Fibroblast of lung (primary cell): ENCODE measurements at regions not wholly inside any gene's neighbourhood (a gene's known extent, or its start where the extent isn't known, plus 50 kb on each side); places are given as distances from the start of the nearest gene placed in this dataset.

Experiments used
- DNase-seq, 2 donors: peaks; one replicate each; pipeline versions ENCODE4 v3.0.0 to v3.0.0-alpha.2; 2010; ENCODE audit warnings: low read depth in 2 of 2
- H2AFZ ChIP-seq: 2 replicates; pipeline ENCODE4 v1.5.1; 2012; ENCODE audit warnings: low read length, control low read depth, inconsistent platforms
- H3K27ac ChIP-seq: 2 replicates; pipeline ENCODE4 v1.5.1; 2011; ENCODE audit warnings: low read length, control low read depth; ENCODE audit not compliant: insufficient read depth
- H3K27me3 ChIP-seq: 2 replicates; pipeline ENCODE4 v1.5.1; 2011; ENCODE audit warnings: mild to moderate bottlenecking, low read length; ENCODE audit not compliant: control insufficient read depth, insufficient read depth
- H3K36me3 ChIP-seq: 2 replicates; pipeline ENCODE4 v1.5.1; 2011; ENCODE audit warnings: low read length; ENCODE audit not compliant: control insufficient read depth, insufficient read depth
- H3K4me1 ChIP-seq: 2 replicates; pipeline ENCODE4 v1.5.1; 2011; ENCODE audit warnings: low read length; ENCODE audit not compliant: control insufficient read depth, insufficient read depth; ENCODE audit errors: extremely low read depth
- H3K4me2 ChIP-seq: 2 replicates; pipeline ENCODE4 v1.5.1; 2011; ENCODE audit warnings: low read length, control low read depth; ENCODE audit not compliant: insufficient read depth; ENCODE audit errors: extremely low read depth
- H3K4me3 ChIP-seq, 4 experiments: fragments of 200-600 bp in 1 of 4; sonication (generic) in 1 of 4; replicated peaks in 1 of 4; 2 replicates each; pipeline ENCODE4 v1.5.1; 2011 to 2016; ENCODE audit warnings: low read length in 4 of 4, low read depth in 3 of 4, mild to moderate bottlenecking in 3 of 4, control low read depth in 2 of 4, inconsistent platforms in 1 of 4, mixed read lengths in 1 of 4; ENCODE audit not compliant: insufficient read depth in 1 of 4; ENCODE audit errors: control extremely low read depth in 1 of 4
- H3K79me2 ChIP-seq: 2 replicates; pipeline ENCODE4 v1.5.1; 2012; ENCODE audit warnings: mild to moderate bottlenecking, low read length, inconsistent platforms; ENCODE audit not compliant: control insufficient read depth, insufficient read depth
- H3K9ac ChIP-seq: 2 replicates; pipeline ENCODE4 v1.5.1; 2011; ENCODE audit warnings: mild to moderate bottlenecking, low read length, control low read depth; ENCODE audit not compliant: insufficient read depth
- H3K9me3 ChIP-seq: 2 replicates; pipeline ENCODE4 v1.5.1; 2012; ENCODE audit warnings: low read depth, low read length; ENCODE audit not compliant: control insufficient read depth, insufficient read depth
- H4K20me1 ChIP-seq: 2 replicates; pipeline ENCODE4 v1.5.1; 2011; ENCODE audit warnings: low read length; ENCODE audit not compliant: control insufficient read depth, insufficient read depth; ENCODE audit errors: extremely low read depth
- EZH2 ChIP-seq: IDR thresholded peaks from 2 replicates; pipeline ENCODE4 v1.5.1; 2012; ENCODE audit warnings: low read length, control low read depth, mild to moderate bottlenecking; ENCODE audit errors: missing control alignments
- TF ChIP-seq, protein P1 (sequence below), 2 donors: IDR thresholded peaks in 1 of 2; conservative IDR thresholded peaks in 1 of 2; 1 replicate in 1 of 2; 2 replicates in 1 of 2; pipeline ENCODE4 v1.5.1; 2011 to 2012; ENCODE audit warnings: low read length in 2 of 2, control low read depth in 1 of 2, inconsistent platforms in 1 of 2, low read depth in 1 of 2, mild to moderate bottlenecking in 1 of 2

DNA sequence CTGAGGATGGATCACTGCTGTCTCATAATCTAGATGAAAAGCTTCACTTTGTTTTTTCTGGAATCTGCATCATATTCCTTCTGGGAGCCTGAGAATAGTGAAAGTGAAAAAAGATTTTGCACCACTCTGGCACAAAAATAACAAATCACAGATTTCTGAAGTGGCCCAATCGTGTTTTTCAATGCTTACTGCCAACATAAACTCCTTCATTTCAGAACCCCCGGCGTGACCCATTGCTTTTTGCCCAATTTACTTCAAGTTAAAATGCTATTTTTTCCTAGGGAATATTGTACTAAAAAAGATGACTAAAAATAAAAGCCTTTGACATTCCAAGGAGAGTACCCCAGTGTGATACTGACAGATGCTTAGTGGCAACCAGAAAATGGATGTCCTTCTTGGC is 53.7 kb upstream of the ANK3 start:
- no peak overlapping the region for H3K4me2 ChIP-seq
- H3K36me3 ChIP-seq, result no peaks in the 10 kb centered on the region
- H3K4me3 ChIP-seq, result no peak overlapping the region
- H3K9ac ChIP-seq, result no peak overlapping the region
- H4K20me1 ChIP-seq, result no peaks in the 10 kb centered on the region
- no peaks in the 10 kb centered on the region for H3K79me2 ChIP-seq
- H3K4me1 ChIP-seq, result no peaks in the 10 kb centered on the region
- no peak overlapping the region for H2AFZ ChIP-seq
- TF ChIP-seq, protein P1, sequence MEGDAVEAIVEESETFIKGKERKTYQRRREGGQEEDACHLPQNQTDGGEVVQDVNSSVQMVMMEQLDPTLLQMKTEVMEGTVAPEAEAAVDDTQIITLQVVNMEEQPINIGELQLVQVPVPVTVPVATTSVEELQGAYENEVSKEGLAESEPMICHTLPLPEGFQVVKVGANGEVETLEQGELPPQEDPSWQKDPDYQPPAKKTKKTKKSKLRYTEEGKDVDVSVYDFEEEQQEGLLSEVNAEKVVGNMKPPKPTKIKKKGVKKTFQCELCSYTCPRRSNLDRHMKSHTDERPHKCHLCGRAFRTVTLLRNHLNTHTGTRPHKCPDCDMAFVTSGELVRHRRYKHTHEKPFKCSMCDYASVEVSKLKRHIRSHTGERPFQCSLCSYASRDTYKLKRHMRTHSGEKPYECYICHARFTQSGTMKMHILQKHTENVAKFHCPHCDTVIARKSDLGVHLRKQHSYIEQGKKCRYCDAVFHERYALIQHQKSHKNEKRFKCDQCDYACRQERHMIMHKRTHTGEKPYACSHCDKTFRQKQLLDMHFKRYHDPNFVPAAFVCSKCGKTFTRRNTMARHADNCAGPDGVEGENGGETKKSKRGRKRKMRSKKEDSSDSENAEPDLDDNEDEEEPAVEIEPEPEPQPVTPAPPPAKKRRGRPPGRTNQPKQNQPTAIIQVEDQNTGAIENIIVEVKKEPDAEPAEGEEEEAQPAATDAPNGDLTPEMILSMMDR (conservative IDR thresholded peaks at IDR 0.05 in 1 of 2, IDR thresholded peaks at IDR 0.05 in 1 of 2; ENCODE audit: low read depth in 1 of 2, low read length in 2 of 2), result no peak
- no peak for TF ChIP-seq EZH2
- no peaks in the 10 kb centered on the region for H3K9me3 ChIP-seq
- no peaks in the 10 kb centered on the region for H3K27me3 ChIP-seq
- H3K27ac ChIP-seq, result no peak overlapping the region
- DNase-seq, result no peak

DNA sequence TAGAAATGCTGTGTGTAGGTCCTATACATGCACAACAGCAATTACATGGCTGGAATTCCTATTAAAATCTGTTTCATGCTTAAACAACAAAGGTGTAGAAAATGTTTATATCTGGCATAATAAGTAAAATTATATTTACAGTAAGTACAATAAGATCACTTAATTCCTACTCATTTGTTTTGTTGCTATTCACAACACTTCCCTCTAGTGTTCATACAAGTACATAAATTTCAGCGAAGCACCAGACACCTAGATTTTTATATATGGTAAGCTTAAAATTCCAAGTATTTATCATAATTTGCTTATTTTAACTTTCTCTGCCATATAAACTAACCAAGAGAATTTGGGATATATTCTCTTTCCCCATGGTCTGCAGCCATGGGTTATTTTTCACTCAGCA is 51.8 kb upstream of the ANK3 start:
- no peak overlapping the region for H2AFZ ChIP-seq
- peak; percentile 35 to 60 for DNase-seq
- H3K4me3 ChIP-seq, result no peak overlapping the region
- no peaks in the 10 kb centered on the region for H3K9me3 ChIP-seq
- no peaks in the 10 kb centered on the region for H4K20me1 ChIP-seq
- no peak overlapping the region for H3K27ac ChIP-seq
- TF ChIP-seq, protein P1 (conservative IDR thresholded peaks at IDR 0.05 in 1 of 2, IDR thresholded peaks at IDR 0.05 in 1 of 2; ENCODE audit: low read depth in 1 of 2, low read length in 2 of 2), result peak in 1 of 2 donors; percentile 39
- no peak for TF ChIP-seq EZH2
- H3K4me2 ChIP-seq, result no peak overlapping the region
- no peak overlapping the region for H3K9ac ChIP-seq
- H3K4me1 ChIP-seq, result no peaks in the 10 kb centered on the region
- no peaks in the 10 kb centered on the region for H3K27me3 ChIP-seq
- no peaks in the 10 kb centered on the region for H3K79me2 ChIP-seq
- H3K36me3 ChIP-seq, result no peaks in the 10 kb centered on the region

DNA sequence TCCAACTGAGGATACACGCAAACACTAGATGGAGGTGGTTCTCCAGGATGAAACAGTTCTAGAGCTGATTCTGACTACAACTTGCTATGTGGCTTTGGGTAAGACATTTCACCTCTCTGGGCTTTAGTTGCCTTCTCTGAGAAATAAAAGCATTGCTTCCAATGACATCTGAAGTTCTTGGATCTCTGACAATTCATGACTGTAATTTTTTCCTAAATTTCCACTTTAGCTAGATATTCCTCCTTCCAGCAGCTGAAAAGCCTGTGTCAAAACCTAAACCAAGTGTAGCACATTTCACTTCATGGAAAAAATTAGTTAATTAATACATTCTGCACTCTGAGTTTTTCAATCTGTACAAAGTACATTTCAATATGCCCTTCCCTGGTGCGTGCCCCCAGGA is 50.0 kb upstream of the ANK3 start:
- Histone ChIP-seq H3K79me2 (no peaks in the 10 kb centered on the region), H3K4me2 (no peak overlapping the region), H3K4me1 (no peaks in the 10 kb centered on the region), H3K27me3 (no peaks in the 10 kb centered on the region), H2AFZ (no peak overlapping the region), H3K9me3 (no peaks in the 10 kb centered on the region), H3K36me3 (no peaks in the 10 kb centered on the region), H3K27ac (no peak overlapping the region), H3K4me3 (no peak overlapping the region), H3K9ac (no peak overlapping the region), H4K20me1 (no peaks in the 10 kb centered on the region)
- no peak for TF ChIP-seq EZH2
- TF ChIP-seq, protein P1 (conservative IDR thresholded peaks at IDR 0.05 in 1 of 2, IDR thresholded peaks at IDR 0.05 in 1 of 2; ENCODE audit: low read depth in 1 of 2, low read length in 2 of 2), result no peak
- DNase-seq, result no peak
